ENCODE measurements at regions not wholly inside any gene's neighbourhood (a gene's known extent, or its start where the extent isn't known, plus 50 kb on each side); places are given as distances from the start of the nearest gene placed in this dataset.

- DNase-seq, result no peak
These were observed 115.4 kb downstream of the SALL1 start for GRCh38 chr16:51035711-51036110.

GRCh38 chr16:51035110-51035498 lies 116.0 kb downstream of the SALL1 start:
- no peak for DNase-seq

GRCh38 chr16:51034481-51035109 lies 116.5 kb downstream of the SALL1 start:
- DNase-seq, result peak in 28 of 56 donors; percentile 4 to 69 (median 24)

DNA sequence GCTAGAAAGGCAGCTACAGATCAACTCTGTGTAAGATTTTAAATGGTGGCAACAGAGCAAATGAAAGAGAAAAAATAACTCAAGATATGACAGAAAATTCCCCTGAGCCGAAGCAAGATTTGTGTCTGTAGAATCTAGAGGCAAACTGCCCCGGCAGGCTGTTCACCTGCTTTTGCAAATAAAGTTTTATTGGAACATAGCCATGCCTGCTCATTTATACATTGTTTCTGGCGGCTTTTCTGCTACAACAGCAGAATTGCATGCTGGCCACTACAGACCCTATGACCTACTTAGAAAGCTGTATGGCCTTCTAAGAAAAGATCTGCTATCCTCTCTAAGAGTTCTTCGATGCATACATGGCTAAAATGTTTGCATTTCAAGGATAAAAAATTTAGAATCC lies 119.5 kb downstream of the SALL1 start:
- no peak for DNase-seq

GRCh38 chr16:51030516-51030915 lies 120.6 kb downstream of the SALL1 start:
- DNase-seq, result no peak

GRCh38 chr16:51025588-51026290 lies 125.3 kb downstream of the SALL1 start:
- DNase-seq, result no peak

- DNase-seq, result peak in 2 of 56 donors; percentile 11 to 16
These were observed 126.4 kb downstream of the SALL1 start for GRCh38 chr16:51024703-51025102.

GRCh38 chr16:51022955-51023354 lies 128.1 kb downstream of the SALL1 start:
- no peak for DNase-seq

GRCh38 chr16:51019617-51020016 lies 131.5 kb downstream of the SALL1 start:
- no peak for DNase-seq

GRCh38 chr16:51017969-51018368 lies 133.1 kb downstream of the SALL1 start:
- DNase-seq, result no peak

DNA sequence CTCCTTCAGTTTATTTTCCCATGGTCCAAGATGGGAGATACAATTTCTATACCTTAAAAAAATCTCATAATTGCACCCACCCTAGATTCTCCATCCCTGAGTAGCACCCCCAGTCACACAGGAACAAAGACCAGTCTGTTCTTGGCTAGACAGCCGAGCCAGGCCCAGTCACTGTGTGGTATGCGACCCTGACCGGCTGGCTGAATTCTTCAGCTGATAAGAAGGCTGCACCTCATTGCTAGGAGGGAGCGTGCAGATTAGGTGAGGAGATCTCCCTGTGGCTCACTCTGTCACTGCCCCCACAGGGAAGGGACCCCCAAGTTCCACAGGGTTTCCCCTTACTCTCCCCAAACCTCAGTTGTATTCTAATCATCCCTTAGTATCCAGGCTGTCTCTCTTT lies 138.7 kb downstream of the SALL1 start:
- no peak for DNase-seq

GRCh38 chr16:51010817-51011216 lies 140.3 kb downstream of the SALL1 start:
- no peak for DNase-seq

DNA sequence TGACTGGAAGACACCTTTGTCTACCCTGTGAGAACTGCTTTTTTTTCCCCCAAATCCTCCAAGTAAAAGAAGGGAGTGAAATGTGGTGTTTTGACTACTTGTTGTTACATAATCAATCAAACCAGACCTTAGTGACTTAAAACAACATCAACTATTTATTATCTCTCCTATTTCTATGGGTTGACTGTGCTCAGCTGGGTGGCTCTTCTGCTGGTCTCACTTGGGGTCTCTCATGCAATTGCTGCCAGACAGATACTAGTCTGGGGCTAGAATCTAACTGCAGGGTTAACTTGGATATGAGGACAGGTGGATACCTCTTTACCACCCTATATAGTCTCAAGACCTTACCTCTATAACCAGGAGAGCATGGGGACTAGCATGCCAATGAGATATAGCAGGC lies 141.3 kb downstream of the SALL1 start:
- DNase-seq, result no peak

GRCh38 chr16:51009359-51009758 lies 141.7 kb downstream of the SALL1 start:
- DNase-seq, result no peak

- no peak for DNase-seq
These were observed 142.5 kb downstream of the SALL1 start for GRCh38 chr16:51008607-51009006.

DNA sequence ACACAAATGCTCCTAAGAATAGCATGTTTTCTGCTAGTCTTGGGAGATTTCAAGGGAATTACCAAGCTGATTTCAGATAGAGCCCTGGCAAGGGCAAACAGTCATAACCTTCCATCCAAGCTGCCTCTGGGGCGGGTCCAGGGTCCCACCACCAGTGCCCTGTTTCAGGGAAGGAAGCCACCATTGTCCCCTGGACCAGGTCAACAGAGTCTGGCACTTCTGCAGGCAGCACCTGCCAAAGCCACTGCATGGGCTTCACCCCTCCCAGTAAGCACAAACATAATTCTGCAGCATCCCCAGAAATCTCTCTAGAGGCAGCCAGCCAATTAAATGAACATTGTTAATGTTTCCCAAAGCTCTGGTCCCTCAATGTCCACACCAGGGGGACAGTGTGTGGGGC lies 143.0 kb downstream of the SALL1 start:
- no peak for DNase-seq

GRCh38 chr16:51003850-51004566 lies 147.1 kb downstream of the SALL1 start:
- no peak for DNase-seq

- DNase-seq, result no peak
These were observed 148.1 kb downstream of the SALL1 start for GRCh38 chr16:51002881-51003490.

GRCh38 chr16:50999181-50999580 lies 151.9 kb downstream of the SALL1 start:
- DNase-seq, result no peak

DNA sequence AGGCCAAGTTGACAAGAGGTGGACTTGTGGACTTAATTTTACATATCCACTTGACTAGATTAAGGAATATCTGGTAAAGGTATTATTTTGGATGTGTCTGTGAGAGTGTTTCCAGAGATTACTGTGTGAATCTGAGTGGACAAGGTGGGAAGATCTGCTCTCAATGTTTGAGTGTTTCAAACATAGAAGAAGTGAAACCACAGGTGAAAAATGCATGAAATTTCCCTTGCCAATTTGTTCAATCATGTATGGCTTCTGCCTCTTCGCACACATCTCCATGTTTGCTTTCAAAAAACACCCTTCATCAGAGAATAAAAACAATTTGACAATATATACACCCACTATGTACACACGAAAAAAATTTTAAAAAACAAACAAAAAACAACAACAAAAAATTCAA lies 152.7 kb downstream of the SALL1 start:
- no peak for DNase-seq

DNA sequence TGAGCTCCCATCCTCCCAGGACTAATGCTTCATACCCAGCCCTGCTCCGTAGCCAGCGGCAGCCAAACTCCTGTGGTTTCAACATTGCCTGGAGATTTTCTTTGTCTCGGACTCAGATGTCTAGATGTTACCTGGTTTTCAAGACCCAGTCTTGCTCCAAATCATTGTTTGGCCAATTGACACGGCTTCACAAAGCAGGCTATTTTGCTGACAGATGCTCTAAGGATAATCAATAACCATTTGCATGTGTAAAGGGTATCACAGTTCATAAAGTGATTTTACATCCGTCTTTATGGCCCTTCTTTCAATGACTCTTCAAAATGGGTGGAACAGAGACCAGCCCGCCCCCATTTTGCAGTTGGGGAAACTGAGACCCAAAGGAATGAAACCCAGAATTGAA lies 153.4 kb downstream of the SALL1 start:
- no peak for DNase-seq

DNA sequence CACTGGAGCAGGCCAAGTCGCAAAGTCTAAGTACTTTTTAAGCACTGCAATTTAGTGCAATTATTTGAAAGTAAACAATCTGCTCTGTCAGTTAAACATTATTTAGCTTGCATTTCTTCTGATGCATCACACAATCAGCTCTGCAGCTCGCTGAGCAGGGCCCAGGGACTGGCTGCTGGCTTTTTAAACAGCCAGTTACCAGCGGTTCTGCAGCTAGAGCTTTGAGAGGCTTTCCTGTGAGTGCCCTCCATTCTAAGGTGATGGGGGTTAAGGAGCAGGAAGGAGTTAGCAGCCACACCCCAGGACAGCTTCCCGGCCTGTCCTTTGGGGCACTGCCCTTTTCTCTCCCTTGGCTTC lies 154.3 kb downstream of the SALL1 start:
- DNase-seq, result no peak
